SU-DHL-6 (cell line): ENCODE measurements at regions not wholly inside any gene's neighbourhood (a gene's known extent, or its start where the extent isn't known, plus 50 kb on each side); places are given as distances from the start of the nearest gene placed in this dataset.
A peak's percentile ranks its signal among the peaks of the same experiment; 100 is the strongest.

ENCODE experiments used
- CTCF ChIP-seq: fragments of 200-600 bp; sonication (generic); IDR thresholded peaks from one replicate; pipeline ENCODE4 v1.5.1; 2017; ENCODE audit warnings: antibody characterized with exemption, mild to moderate bottlenecking, low read length, moderate library complexity; ENCODE audit not compliant: insufficient read depth, poor library complexity, severe bottlenecking
- EZH2phosphoT487 ChIP-seq: fragments of 200-600 bp; sonication (generic), shearing (Covaris generic); conservative IDR thresholded peaks from 2 replicates; pipeline ENCODE4 v1.6.1; 2018; ENCODE audit warnings: mild to moderate bottlenecking, antibody characterized with exemption, low read length, moderate library complexity, mixed read lengths

- TF ChIP-seq CTCF (peak; percentile 28), EZH2phosphoT487 (no peak)
Observed at GRCh38 chr6:1515280-1515679, 94.4 kb upstream of the FOXC1 start.
